ENCODE measurements at regions not wholly inside any gene's neighbourhood (a gene's known extent, or its start where the extent isn't known, plus 50 kb on each side); places are given as distances from the start of the nearest gene placed in this dataset.

DNA sequence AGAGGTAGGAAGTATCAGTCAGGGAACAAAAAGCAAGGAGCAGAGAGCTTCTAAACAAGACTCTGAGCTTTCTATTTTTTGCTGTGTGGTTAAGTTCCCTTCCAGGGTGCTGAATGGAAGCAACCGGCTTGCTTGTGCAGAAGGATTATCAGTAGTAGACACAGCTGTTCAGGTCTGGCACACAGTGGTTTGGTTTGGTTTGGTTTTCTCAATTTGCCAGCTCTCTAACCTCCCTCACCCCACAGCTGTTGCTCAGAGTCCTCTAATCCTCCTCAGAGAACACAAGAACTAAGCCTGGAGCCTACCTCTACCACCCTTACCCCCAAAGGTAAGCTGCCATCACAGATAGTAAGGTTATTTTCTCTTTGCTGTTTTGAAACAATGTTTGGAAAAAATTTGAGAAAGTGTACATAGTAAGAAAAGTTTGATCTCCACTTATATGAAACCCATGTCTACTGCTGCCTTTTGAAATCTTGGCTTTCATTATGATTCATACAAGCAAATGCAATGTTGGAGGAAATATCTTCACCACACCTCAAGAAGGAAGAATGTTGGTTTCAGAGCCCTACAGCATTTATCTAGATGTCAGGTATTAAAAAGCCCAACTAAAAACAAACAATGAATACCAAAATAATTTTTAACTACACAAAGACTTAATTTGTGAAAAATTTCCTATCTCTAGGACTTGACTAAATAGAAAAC, 255.3 kb downstream of the NR4A2 start:
- TF ChIP-seq, protein P1, sequence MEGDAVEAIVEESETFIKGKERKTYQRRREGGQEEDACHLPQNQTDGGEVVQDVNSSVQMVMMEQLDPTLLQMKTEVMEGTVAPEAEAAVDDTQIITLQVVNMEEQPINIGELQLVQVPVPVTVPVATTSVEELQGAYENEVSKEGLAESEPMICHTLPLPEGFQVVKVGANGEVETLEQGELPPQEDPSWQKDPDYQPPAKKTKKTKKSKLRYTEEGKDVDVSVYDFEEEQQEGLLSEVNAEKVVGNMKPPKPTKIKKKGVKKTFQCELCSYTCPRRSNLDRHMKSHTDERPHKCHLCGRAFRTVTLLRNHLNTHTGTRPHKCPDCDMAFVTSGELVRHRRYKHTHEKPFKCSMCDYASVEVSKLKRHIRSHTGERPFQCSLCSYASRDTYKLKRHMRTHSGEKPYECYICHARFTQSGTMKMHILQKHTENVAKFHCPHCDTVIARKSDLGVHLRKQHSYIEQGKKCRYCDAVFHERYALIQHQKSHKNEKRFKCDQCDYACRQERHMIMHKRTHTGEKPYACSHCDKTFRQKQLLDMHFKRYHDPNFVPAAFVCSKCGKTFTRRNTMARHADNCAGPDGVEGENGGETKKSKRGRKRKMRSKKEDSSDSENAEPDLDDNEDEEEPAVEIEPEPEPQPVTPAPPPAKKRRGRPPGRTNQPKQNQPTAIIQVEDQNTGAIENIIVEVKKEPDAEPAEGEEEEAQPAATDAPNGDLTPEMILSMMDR (IDR thresholded peaks at IDR 0.05; ENCODE audit: insufficient read depth, low read depth, low read length) = no peak
- no peak for TF ChIP-seq EZH2 (IDR thresholded peaks at IDR 0.05; ENCODE audit: insufficient read depth, low read length)

Data from astrocyte (in vitro differentiated cells and primary cell).